HG03280 (cell line): ENCODE measurements at regions not wholly inside any gene's neighbourhood (a gene's known extent, or its start where the extent isn't known, plus 50 kb on each side); places are given as distances from the start of the nearest gene placed in this dataset.

Experiments used
- ATAC-seq: cut with Tn5 transposase; IDR thresholded peaks from one replicate; pipeline ENCODE4 v1.9.1; 2021; ENCODE audit warnings: mild to moderate bottlenecking, moderate library complexity; ENCODE audit not compliant: unreplicated experiment

DNA sequence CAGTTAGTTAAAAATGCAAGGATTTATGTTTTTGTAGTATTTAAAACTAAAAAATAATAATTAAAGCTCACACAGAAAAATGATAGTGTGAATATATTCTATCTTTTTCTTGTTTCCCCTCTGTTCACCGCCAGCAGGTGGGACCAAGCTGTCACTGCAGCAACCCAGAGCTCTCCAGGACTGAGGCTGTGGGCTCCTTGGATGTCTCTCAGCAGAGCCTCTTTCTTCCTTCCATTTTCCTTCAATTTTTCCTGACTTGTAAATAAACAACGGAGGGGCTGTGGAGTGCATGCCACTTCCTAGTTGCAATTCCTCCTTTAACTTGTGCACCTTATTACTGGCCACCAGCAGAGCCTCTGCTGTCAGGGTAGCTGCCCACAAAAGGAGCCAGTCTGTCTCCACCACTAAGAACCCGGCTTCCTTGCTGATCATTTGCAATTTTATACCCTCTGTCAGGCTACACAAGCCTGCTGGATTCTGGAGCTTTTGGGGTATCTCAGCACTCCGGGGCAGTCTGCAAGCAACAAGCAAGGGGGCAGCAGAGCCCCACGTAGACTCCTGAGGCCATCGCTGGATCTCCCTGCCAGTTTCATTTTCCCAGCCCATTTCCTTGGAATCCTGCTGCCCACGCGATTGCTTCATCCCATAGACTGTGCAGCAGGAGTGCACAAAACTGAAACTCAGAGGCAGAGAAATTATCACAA lies 1467.4 kb downstream of the C4orf33 start:
- ATAC-seq, result no peak

DNA sequence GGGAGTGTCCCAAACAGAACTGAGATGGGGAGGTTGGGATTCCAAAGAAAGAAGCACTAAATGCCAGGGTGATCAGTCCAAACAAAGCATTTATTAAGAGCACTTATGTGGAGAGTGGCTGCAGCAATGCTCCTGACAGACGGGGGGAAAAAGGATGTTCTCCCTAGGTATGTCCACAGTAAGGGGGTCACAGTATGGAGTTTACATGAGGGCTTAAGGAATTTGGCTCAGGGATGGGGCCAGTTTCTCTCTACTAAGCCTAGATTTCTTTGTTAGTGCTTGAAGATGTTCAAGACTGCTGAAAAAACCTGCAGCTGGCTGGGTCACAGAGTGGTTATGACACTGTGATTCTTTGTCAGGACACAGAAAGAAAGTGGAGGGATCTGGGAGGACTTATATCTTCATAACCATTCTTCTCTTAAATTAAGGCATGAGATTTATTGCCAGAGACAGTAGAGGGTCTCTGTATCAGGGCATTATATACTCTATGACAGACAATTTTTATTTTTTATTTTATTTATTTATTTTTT lies 1468.0 kb downstream of the C4orf33 start:
- no peak for ATAC-seq

GRCh38 chr4:130568746-130569145 lies 1472.8 kb downstream of the C4orf33 start:
- ATAC-seq, result no peak

- no peak for ATAC-seq
Observed at GRCh38 chr4:130573742-130574141, 1477.8 kb downstream of the C4orf33 start.

- ATAC-seq, result no peak
Observed at GRCh38 chr4:130574215-130574614, 1478.3 kb downstream of the C4orf33 start.

GRCh38 chr4:130576218-130576617 lies 1480.3 kb downstream of the C4orf33 start:
- ATAC-seq, result no peak

- no peak for ATAC-seq
Observed at GRCh38 chr4:130591091-130591490, 1495.1 kb downstream of the C4orf33 start.

DNA sequence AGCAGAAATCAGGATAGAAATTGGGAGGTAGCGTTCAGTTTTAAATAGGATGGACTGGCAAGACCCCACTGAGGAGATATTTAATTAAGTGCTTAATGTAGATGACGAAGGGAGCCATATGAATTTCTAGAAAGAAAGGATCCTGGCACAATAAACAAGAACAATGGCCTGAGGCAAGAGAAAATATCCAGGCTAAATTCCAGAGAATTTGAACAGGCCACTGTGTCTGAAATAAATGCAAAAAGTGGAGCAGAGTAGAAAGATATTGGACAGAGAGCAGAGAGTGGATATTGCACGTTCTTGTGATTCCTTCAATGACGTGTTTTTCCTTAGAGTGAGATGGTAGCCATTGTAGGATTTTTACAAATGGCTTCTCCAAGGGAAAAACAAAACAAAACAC lies 1504.8 kb downstream of the C4orf33 start:
- no peak for ATAC-seq

DNA sequence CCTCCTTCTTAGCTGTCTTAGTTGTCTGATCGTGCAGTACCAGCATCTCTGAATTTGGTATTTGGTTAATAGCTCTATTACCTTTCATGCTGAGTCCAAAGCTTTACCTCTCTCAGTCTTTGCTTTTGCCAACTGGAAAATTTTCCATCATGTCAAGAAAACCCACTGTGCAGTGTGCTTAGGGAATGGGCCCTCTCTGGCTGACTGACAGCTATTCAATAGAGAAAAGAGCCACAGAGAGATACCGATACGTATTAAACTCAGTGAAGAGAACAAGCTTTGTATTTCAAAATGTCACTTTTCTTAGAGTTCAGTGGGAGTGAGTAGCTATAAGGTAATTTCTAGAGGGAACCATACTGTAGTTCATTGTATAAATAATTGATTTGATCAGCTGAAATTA lies 1507.1 kb downstream of the C4orf33 start:
- ATAC-seq, result no peak

DNA sequence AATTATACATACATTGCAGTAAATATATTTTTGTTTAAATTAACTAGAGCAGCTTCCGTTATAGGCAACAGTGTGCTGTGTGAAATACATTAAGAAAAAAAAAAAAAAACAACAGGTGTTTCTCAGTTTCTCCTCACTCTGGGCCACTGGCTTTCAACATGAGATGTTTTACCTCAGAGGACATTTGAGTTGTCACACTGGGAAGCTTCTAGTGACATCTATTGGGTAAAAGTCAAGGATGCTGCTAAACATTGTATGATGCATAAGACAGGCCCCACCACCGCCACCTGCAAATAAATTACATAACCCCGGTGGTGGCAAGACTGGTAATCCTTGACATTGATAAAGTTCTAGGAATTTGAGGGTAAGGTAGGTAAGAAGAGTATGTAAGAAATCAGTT lies 1512.2 kb downstream of the C4orf33 start:
- ATAC-seq, result no peak

GRCh38 chr4:130628531-130628930 lies 1532.6 kb downstream of the C4orf33 start:
- no peak for ATAC-seq

- no peak for ATAC-seq
Observed at GRCh38 chr4:130632731-130633604, 1537.0 kb downstream of the C4orf33 start.

DNA sequence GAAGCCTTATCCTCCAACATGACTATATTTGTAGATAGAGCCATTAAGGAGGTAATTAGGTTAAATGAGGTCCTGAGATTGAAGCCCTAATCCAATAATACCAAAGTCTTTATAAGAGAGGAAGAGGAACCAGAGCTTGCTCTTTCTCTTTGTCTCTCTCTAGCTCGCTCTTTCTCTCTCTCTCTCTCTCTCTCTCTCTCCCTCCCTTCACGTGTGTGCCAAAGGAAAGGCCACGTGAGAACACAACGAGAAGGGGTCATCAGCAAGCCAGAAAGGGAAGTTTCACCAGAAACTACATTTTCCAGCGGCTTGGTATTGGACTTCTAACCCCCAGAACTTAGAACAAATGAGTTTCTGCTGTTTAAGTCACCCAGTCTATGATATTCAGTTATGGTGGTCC lies 1540.5 kb downstream of the C4orf33 start:
- no peak for ATAC-seq

- no peak for ATAC-seq
Observed at GRCh38 chr4:130640592-130640991, 1544.6 kb downstream of the C4orf33 start.

- ATAC-seq, result no peak
Observed at GRCh38 chr4:130646886-130647285, 1550.9 kb downstream of the C4orf33 start.

DNA sequence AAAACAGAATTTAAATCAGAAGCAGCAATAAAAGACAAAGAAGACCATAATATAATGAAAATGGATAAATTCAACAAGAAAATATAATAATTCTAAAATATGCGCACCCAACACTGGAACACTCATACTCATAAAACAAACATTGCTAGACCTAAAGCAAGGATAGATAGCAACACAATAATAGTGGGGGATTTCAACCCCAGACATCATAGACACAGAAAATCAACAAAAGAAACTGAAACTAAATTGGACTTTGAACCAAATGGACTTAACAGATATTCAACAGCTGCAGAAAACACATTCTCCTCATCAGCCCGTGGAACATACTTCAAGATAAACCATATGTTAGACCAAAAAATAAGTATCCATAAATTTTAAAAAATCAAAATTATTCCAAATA lies 1552.6 kb downstream of the C4orf33 start:
- no peak for ATAC-seq

DNA sequence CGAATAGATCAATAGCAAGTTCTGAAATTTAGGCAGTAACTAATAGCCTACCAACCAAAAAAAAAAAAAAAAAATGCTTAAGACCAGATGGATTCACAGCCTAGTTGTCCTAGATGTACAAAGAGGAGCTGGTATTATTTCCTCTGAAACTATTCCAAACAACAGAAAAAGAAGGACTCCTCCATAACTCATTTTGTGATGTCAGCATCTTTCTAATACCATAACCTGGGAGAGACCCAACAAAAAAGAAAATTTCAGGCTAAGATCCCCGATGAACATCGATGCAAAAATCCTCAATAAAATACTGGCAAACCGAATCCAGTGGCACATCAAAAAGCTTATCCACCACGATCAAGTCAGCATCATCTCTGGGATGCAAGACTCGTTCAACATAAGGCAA lies 1557.9 kb downstream of the C4orf33 start:
- ATAC-seq, result no peak

DNA sequence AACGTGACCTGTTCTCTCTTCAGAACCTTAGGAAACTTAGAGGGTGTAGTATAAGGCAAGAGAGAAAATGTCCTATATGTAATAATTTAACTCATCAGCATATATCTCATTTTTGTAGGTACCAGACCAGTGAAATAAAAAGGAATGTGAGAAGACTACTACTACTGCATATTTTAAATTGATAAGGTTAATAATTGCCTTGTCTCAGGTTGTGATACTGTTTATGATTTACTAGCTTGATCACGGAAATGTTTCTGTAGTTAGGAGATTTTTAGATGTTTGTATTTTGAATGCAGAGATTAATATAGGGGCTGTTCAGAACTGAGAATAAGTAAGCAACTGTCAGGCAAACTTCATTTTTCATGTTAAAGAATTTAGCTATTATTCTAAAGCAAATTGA lies 1563.4 kb downstream of the C4orf33 start:
- ATAC-seq, result no peak

- no peak for ATAC-seq
Observed at GRCh38 chr4:130668859-130669258, 1572.9 kb downstream of the C4orf33 start.

DNA sequence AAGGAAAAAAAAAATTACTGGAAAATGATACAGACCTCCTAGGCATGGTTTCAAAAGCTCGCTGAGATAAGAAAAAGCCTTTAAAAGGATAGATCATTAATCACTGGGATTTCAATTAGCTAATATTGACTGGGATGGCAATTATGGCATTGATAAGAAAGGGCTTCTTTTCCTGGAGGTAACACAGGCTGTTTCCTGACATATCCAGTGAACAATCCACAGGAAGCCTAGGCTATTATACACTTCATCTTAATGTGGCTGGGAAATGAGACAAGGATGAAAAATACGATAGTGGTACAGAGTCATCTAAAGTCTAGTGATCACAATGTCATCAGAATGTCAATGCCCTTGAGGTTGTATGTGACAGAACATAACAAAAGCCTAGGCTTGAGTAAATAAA lies 1579.3 kb downstream of the C4orf33 start:
- no peak for ATAC-seq

- no peak for ATAC-seq
Observed at GRCh38 chr4:130689181-130689580, 1593.2 kb downstream of the C4orf33 start.

DNA sequence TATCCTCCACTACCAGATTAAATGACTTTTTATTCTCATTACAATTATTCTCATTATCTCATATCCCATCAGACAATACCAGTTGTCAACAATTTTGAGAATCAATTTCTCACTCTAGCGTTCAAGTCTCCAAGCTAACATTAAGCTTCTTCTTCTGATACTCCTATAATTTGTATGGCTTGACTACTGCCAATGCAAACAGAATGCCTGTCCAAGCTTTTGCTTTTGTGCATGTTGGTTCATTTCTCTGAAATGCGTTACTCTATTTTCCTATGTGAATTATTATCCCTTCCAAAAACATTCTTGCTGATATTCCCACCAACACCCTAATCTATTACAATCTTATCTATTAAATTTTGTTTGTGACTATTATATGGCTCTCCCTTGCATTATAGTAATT lies 1602.3 kb downstream of the C4orf33 start:
- no peak for ATAC-seq
